ENCODE measurements at regions not wholly inside any gene's neighbourhood (a gene's known extent, or its start where the extent isn't known, plus 50 kb on each side); places are given as distances from the start of the nearest gene placed in this dataset.

GRCh38 chr2:128554151-128554769 lies 235.6 kb upstream of the HS6ST1 start:
- no peak for DNase-seq (ENCODE audit: low read depth)

- DNase-seq (ENCODE audit: low read depth), result no peak
Measured at GRCh38 chr2:128555433-128555832, 236.8 kb upstream of the HS6ST1 start.

- no peak for DNase-seq (ENCODE audit: low read depth)
Measured at GRCh38 chr2:128556089-128556488, 237.4 kb upstream of the HS6ST1 start.

GRCh38 chr2:128556633-128557032 lies 238.0 kb upstream of the HS6ST1 start:
- DNase-seq (ENCODE audit: low read depth), result no peak

GRCh38 chr2:128557069-128557468 lies 238.4 kb upstream of the HS6ST1 start:
- DNase-seq (ENCODE audit: low read depth), result no peak

- DNase-seq (ENCODE audit: low read depth), result no peak
Measured at GRCh38 chr2:128557831-128558241, 239.2 kb upstream of the HS6ST1 start.

- DNase-seq (ENCODE audit: low read depth), result no peak
Measured at GRCh38 chr2:128558441-128558840, 239.8 kb upstream of the HS6ST1 start.

- DNase-seq (ENCODE audit: low read depth), result no peak
Measured at GRCh38 chr2:128558895-128559532, 240.3 kb upstream of the HS6ST1 start.

GRCh38 chr2:128559533-128560515 lies 241.2 kb upstream of the HS6ST1 start:
- no peak for DNase-seq (ENCODE audit: low read depth)

- no peak for DNase-seq (ENCODE audit: low read depth)
Measured at GRCh38 chr2:128560718-128561117, 242.1 kb upstream of the HS6ST1 start.

- no peak for DNase-seq (ENCODE audit: low read depth)
Measured at GRCh38 chr2:128562471-128563347, 244.0 kb upstream of the HS6ST1 start.

- peak; percentile 83 for DNase-seq (ENCODE audit: low read depth)
Measured at GRCh38 chr2:128563348-128563687, 244.7 kb upstream of the HS6ST1 start.

- DNase-seq (ENCODE audit: low read depth), result no peak
Measured at GRCh38 chr2:128564131-128564530, 245.5 kb upstream of the HS6ST1 start.

- no peak for DNase-seq (ENCODE audit: low read depth)
Measured at GRCh38 chr2:128564551-128564950, 245.9 kb upstream of the HS6ST1 start.

- no peak for DNase-seq (ENCODE audit: low read depth)
Measured at GRCh38 chr2:128565441-128565840, 246.8 kb upstream of the HS6ST1 start.

- DNase-seq (ENCODE audit: low read depth), result no peak
Measured at GRCh38 chr2:128566671-128567070, 248.0 kb upstream of the HS6ST1 start.

GRCh38 chr2:128568106-128568505 lies 249.4 kb upstream of the HS6ST1 start:
- no peak for DNase-seq (ENCODE audit: low read depth)

GRCh38 chr2:128573116-128573515 lies 254.4 kb upstream of the HS6ST1 start:
- no peak for DNase-seq (ENCODE audit: low read depth)

GRCh38 chr2:128573531-128573930 lies 254.9 kb upstream of the HS6ST1 start:
- no peak for DNase-seq (ENCODE audit: low read depth)

- no peak for DNase-seq (ENCODE audit: low read depth)
Measured at GRCh38 chr2:128577141-128577930, 258.7 kb upstream of the HS6ST1 start.

Data from non-pigmented ciliary epithelial cell (primary cell).